Caco-2 (cell line): ENCODE measurements at regions not wholly inside any gene's neighbourhood (a gene's known extent, or its start where the extent isn't known, plus 50 kb on each side); places are given as distances from the start of the nearest gene placed in this dataset.
A peak's percentile ranks its signal among the peaks of the same experiment; 100 is the strongest.

Source experiments
- BruUV-seq: library from RNA; stranded (reverse); fragments of 400-500 nt; replicated peaks from 2 replicates; lab custom pipeline; 2021; lab: Mats Ljungman, UMichigan
- CTCF ChIA-PET: fragments of 300-600 bp; sonication (Branson Sonifier 250); formaldehyde crosslinking; loops from one replicate; lab custom pipeline; 2022; ENCODE audit warnings: antibody characterized with exemption; lab: Charles Lee
- POLR2A ChIA-PET: fragments of 300-600 bp; sonication (Branson Sonifier 250); formaldehyde crosslinking; loops from one replicate; lab custom pipeline; 2022; ENCODE audit warnings: antibody characterized with exemption; lab: Charles Lee
- DNase-seq, 2 experiments: peaks; one replicate each; pipeline versions ENCODE4 v3.0.0 to v3.0.0-alpha.2; 2020 to 2022
- H3K27me3 ChIP-seq: replicated peaks from 2 replicates; pipeline ENCODE4 v1.6.0; 2011; ENCODE audit warnings: low read length; ENCODE audit not compliant: control insufficient read depth, insufficient read depth
- H3K36me3 ChIP-seq: 2 replicates; pipeline ENCODE4 v1.5.1; 2011; ENCODE audit warnings: low read length; ENCODE audit not compliant: control insufficient read depth, insufficient read depth
- H3K4me1 ChIP-seq: fragments of 250-450 bp; sonication (Bioruptor Pico); 2 replicates; pipeline ENCODE4 v1.5.1; 2020; ENCODE audit warnings: mild to moderate bottlenecking
- H3K4me3 ChIP-seq: 2 replicates; pipeline ENCODE4 v1.5.1; 2011; ENCODE audit warnings: low read depth, mild to moderate bottlenecking, control low read depth, low read length
- H3K9me3 ChIP-seq: fragments of 250-450 bp; sonication (Bioruptor Pico); 2 replicates; pipeline ENCODE4 v1.5.1; 2020; ENCODE audit warnings: mild to moderate bottlenecking, moderate library complexity
- H3K27ac Mint-ChIP-seq: one replicate; pipeline ENCODE4 v1.8.0; 2022; ENCODE audit warnings: mixed read lengths; ENCODE audit not compliant: unreplicated experiment
- H3K27me3 Mint-ChIP-seq: one replicate; pipeline ENCODE4 v1.8.0; 2022; ENCODE audit warnings: mixed read lengths; ENCODE audit not compliant: insufficient read depth, unreplicated experiment
- H3K36me3 Mint-ChIP-seq: one replicate; pipeline ENCODE4 v1.8.0; 2022; ENCODE audit warnings: mild to moderate bottlenecking, mixed read lengths; ENCODE audit not compliant: insufficient read depth, unreplicated experiment
- H3K4me1 Mint-ChIP-seq: one replicate; pipeline ENCODE4 v1.8.0; 2022; ENCODE audit warnings: low read depth, mixed read lengths; ENCODE audit not compliant: unreplicated experiment
- H3K4me3 Mint-ChIP-seq: one replicate; pipeline ENCODE4 v1.8.0; 2022; ENCODE audit warnings: mild to moderate bottlenecking, moderate library complexity, mixed read lengths; ENCODE audit not compliant: unreplicated experiment
- H3K9me3 Mint-ChIP-seq: one replicate; pipeline ENCODE4 v1.8.0; 2022; ENCODE audit warnings: mixed read lengths; ENCODE audit not compliant: unreplicated experiment
- intact Hi-C: fragments of 100-400 bp; cut with micrococcal nuclease; formaldehyde crosslinking; loops from one replicate; pipeline ENCODE4 v1.10.0; 2022; ENCODE audit not compliant: unreplicated experiment
- TF ChIP-seq, protein P1 (sequence below), 2 experiments: fragments of 200-600 bp in 1 of 2; IDR thresholded peaks; 1 replicate in 1 of 2; 2 replicates in 1 of 2; pipeline versions ENCODE4 v1.5.1 to v1.8.0; 2011 to 2022; ENCODE audit warnings: antibody characterized with exemption in 1 of 2, control low read depth in 1 of 2, inconsistent platforms in 1 of 2, low read depth in 1 of 2, low read length in 1 of 2, mild to moderate bottlenecking in 1 of 2, moderate library complexity in 1 of 2; ENCODE audit not compliant: insufficient read depth in 1 of 2, severe bottlenecking in 1 of 2, unreplicated experiment in 1 of 2

- POLR2A ChIA-PET: no interaction called here
- Mint-ChIP-seq H3K4me3 (no peak overlapping the region), H3K36me3 (no peaks in the 10 kb centered on the region), H3K27me3 (no peaks in the 10 kb centered on the region), H3K4me1 (peaks cover 13% of the 10 kb centered on the region), H3K9me3 (peaks cover 12% of the 10 kb centered on the region), H3K27ac (peak overlapping the region; percentile 56)
- TF ChIP-seq, protein P1, sequence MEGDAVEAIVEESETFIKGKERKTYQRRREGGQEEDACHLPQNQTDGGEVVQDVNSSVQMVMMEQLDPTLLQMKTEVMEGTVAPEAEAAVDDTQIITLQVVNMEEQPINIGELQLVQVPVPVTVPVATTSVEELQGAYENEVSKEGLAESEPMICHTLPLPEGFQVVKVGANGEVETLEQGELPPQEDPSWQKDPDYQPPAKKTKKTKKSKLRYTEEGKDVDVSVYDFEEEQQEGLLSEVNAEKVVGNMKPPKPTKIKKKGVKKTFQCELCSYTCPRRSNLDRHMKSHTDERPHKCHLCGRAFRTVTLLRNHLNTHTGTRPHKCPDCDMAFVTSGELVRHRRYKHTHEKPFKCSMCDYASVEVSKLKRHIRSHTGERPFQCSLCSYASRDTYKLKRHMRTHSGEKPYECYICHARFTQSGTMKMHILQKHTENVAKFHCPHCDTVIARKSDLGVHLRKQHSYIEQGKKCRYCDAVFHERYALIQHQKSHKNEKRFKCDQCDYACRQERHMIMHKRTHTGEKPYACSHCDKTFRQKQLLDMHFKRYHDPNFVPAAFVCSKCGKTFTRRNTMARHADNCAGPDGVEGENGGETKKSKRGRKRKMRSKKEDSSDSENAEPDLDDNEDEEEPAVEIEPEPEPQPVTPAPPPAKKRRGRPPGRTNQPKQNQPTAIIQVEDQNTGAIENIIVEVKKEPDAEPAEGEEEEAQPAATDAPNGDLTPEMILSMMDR (IDR thresholded peaks at IDR 0.05; ENCODE audit: insufficient read depth in 1 of 2, low read depth in 1 of 2, low read length in 1 of 2, severe bottlenecking in 1 of 2, unreplicated experiment in 1 of 2): no peak
- no TSS peak for BruUV-seq
- intact Hi-C loops: loop anchor here (1.0 kb wide), 1 partner anchor 15 kb away; no protein-coding TSS in a partner anchor
- H3K36me3 ChIP-seq: no peaks in the 10 kb centered on the region
- peaks cover 11% of the 10 kb centered on the region for H3K4me1 ChIP-seq
- CTCF ChIA-PET: no interaction called here
- peak in 1 of 2 experiments; percentile 13 for DNase-seq
- no peaks in the 10 kb centered on the region for H3K27me3 ChIP-seq
- H3K9me3 ChIP-seq: no peaks in the 10 kb centered on the region
- H3K4me3 ChIP-seq: no peak overlapping the region
Measured at GRCh38 chr5:104498281-104498680, 935.7 kb upstream of the NUDT12 start.

DNA sequence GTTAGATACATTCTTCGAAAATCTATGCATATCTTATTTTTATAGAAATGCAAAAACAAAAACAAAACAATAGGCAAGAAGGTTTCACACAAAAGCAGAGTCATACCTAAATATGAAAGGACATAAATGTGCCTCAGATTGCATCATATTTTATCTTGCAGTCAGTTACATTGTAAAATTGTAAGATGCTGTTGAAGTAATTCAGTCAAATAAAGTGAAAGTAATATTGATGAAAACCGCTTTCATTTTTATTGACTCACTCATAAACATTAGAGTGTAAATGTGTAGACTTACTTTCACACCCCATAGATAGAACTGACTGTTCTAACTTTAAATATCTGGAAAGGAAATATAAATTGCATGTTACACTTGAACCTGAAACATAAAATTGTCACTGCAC lies 931.5 kb upstream of the NUDT12 start:
- Mint-ChIP-seq H3K27me3 (no peaks in the 10 kb centered on the region), H3K4me3 (no peak overlapping the region), H3K27ac (no peak overlapping the region), H3K9me3 (no peaks in the 10 kb centered on the region), H3K36me3 (no peaks in the 10 kb centered on the region), H3K4me1 (peaks cover 12% of the 10 kb centered on the region)
- H3K27me3 ChIP-seq: no peaks in the 10 kb centered on the region
- no peaks in the 10 kb centered on the region for H3K36me3 ChIP-seq
- intact Hi-C loops: no loop called here
- H3K4me1 ChIP-seq: peaks cover 11% of the 10 kb centered on the region
- no TSS peak for BruUV-seq
- TF ChIP-seq, protein P1 (IDR thresholded peaks at IDR 0.05; ENCODE audit: insufficient read depth in 1 of 2, low read depth in 1 of 2, low read length in 1 of 2, severe bottlenecking in 1 of 2, unreplicated experiment in 1 of 2): no peak
- H3K4me3 ChIP-seq: no peak overlapping the region
- ChIA-PET CTCF (no interaction called here), POLR2A (no interaction called here)
- no peak for DNase-seq
- H3K9me3 ChIP-seq: no peaks in the 10 kb centered on the region

DNA sequence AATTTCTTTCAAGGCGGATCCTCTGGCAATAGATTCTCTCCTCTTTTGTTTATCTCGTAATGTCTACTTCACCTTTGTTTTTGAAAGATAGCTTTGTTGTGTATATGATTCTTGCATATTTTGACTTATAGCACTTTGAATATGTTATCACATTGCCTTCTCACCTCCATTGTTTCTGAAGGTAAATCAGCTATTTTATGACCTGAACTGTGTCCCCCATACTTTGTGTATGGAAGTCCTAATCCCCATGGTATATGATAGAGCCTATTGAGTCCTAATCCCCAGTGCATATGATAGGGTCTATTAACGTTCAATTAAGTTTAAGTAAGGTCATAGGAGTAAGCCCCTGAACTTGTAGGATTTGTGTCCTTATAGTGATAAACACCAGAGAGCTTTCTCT lies 910.2 kb upstream of the NUDT12 start:
- Histone ChIP-seq H3K4me3 (no peak overlapping the region), H3K9me3 (peaks cover 14% of the 10 kb centered on the region; the same call in 1 of the 2 replicates), H3K36me3 (no peaks in the 10 kb centered on the region), H3K4me1 (no peaks in the 10 kb centered on the region), H3K27me3 (no peaks in the 10 kb centered on the region)
- ChIA-PET CTCF (no interaction called here), POLR2A (no interaction called here)
- no peak overlapping the region for H3K27ac Mint-ChIP-seq
- TF ChIP-seq, protein P1 (IDR thresholded peaks at IDR 0.05; ENCODE audit: insufficient read depth in 1 of 2, low read depth in 1 of 2, low read length in 1 of 2, severe bottlenecking in 1 of 2, unreplicated experiment in 1 of 2): no peak
- no peaks in the 10 kb centered on the region for H3K27me3 Mint-ChIP-seq
- no peaks in the 10 kb centered on the region for H3K4me1 Mint-ChIP-seq
- BruUV-seq: no TSS peak
- DNase-seq: no peak
- no peaks in the 10 kb centered on the region for H3K36me3 Mint-ChIP-seq
- H3K9me3 Mint-ChIP-seq: peaks cover 11% of the 10 kb centered on the region
- intact Hi-C loops: no loop called here
- H3K4me3 Mint-ChIP-seq: no peak overlapping the region
